Omental fat pad (tissue), 3 donors: ENCODE measurements at regions not wholly inside any gene's neighbourhood (a gene's known extent, or its start where the extent isn't known, plus 50 kb on each side); places are given as distances from the start of the nearest gene placed in this dataset.

ENCODE experiments used
- ATAC-seq: fragments of 150-250 bp; one replicate; pipeline ENCODE4 v1.9.1; 2016; ENCODE audit warnings: mild to moderate bottlenecking, moderate library complexity; ENCODE audit not compliant: low FRiP score
- DNase-seq: peaks from one replicate; pipeline ENCODE4 v3.0.0-alpha.2; 2019; ENCODE audit warnings: low spot score
- CTCF ChIP-seq, 3 donors: fragments of 450-650 bp; IDR thresholded peaks; one replicate each; pipeline ENCODE4 v1.5.1; 2016 to 2017; ENCODE audit warnings: antibody characterized with exemption in 3 of 3, mild to moderate bottlenecking in 3 of 3, moderate library complexity in 2 of 3

GRCh38 chr2:70036290-70036689, 51.0 kb upstream of the PCBP1 start:
- DNase-seq: no peak
- no peak for ATAC-seq
- no peak for TF ChIP-seq CTCF (IDR thresholded peaks at IDR 0.05)

DNA sequence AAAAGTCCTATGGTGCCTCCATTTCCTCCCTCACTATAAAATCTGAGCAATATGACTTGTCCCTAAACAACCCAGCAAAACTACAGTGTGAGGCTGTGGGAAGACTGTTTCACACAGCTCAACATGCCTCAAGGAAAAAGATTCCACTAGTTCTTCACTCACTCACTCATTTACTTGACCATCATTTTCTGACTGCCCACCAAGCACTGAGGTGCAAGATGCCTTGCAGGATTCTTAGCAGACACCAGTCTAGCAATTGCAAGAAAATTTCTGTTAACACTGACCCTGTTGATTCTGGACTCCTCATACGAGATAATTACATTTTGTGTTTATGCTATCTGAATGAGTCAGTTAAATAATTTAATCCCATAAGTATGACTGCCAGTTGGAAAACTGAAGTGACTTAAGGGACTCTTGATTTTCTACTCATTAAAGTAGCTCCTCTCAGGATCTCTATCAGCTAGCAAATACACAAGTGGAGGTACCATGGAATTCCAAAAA, 51.9 kb upstream of the PCBP1 start:
- DNase-seq: no peak
- no peak for ATAC-seq
- no peak for TF ChIP-seq CTCF (IDR thresholded peaks at IDR 0.05)

DNA sequence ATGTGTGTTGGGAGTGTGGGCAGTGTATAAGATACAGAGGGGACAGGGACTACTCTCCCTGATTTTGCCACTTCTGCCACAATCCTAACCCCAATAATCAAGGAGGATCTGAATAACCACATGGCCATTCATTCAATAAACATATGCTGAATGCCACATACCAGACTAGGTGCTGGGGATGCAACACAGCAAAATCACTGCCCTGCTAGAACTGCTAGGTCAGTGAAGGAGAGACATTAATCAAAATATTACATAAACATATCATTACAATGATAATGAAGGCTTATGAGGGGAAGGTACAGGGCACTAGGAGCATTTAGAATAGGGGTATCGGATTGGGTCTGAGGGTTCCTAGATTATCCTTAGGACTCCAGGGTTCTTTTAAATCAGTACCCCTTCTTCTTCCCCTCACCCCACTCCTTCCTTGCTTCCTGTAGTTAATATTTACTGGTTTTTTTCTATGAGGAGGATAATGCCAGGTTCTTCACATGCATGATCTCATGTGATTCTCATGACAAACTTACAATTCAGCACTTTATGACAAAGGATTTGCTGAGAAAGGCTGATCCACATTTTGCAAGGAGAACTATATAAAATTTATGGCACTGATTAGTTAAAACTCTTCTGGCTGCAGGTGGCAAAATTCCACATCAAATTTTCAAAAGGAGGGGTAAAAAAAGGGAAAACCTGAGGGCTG, 56.4 kb upstream of the PCBP1 start:
- ATAC-seq (no peak), DNase-seq (no peak)
- no peak for TF ChIP-seq CTCF (IDR thresholded peaks at IDR 0.05)

DNA sequence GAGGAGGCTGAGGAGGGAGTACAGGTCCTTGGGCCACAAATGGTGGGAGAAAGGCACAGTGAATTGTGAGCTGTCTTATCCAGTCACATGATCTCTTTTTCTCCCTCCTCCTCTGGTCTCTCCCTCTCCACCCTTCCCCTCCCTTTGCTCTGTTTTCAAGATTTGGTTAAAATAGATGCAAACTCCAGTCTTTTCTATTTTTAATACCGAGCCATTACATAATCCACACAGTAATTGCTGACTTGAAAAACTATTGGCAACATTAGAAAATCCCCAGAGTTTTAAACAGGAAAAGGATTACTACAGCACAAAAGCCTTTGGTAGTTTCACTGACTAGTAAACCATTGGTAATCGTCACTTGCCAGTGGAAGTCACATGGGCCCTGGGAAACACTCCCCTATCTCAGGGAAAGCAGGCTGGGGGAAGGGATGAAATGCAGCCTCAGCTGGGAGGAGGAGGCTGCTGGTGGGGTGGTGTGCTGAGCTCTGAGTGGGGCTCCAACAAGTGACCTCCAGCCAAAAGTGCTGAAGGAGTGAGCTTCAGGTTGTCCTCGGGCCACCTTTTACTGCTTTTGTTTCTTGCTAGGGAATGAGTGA, 57.4 kb upstream of the PCBP1 start:
- ATAC-seq: peak; percentile 69
- DNase-seq: no peak
- TF ChIP-seq CTCF (IDR thresholded peaks at IDR 0.05): no peak

DNA sequence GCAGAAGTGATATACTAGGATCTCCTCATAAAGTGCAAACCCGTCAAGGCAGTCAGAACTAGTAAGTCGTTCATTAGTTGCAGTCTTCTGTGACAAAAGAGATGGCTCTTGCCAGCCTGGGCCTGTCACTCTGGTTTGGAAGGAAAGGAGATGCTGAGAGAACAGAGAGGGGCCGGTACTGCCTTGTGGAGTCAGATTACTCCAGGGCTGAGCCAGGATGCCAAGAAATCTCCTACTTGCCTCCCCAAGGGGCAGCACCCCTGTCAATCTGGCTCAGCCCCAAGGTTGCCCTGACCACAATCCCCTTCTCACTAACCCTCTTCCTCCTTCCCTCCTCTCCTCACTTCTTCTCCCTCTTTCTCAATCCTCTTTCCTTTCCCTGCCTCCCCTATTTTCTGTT, 62.9 kb upstream of the ASPRV1 start:
- no peak for TF ChIP-seq CTCF (IDR thresholded peaks at IDR 0.05)
- no peak for ATAC-seq
- DNase-seq: no peak

DNA sequence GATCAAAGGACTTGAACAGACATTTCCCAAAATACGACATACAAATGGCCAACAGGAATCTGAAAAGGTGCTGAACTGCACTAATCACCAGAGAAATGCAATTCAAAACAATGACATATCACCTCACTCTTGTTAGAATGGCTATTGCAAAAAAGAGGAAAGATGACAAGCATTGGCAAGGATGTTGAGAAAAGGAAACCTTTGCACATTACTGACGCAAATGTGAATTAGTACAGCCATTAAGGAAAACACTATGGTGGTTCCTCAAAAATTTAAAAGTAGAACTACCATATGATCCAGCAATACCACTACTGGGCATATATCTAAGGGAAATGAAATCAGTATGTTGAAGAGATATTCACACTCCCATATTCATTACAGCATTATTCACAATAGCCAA, 57.7 kb upstream of the ASPRV1 start:
- no peak for TF ChIP-seq CTCF (IDR thresholded peaks at IDR 0.05)
- no peak for ATAC-seq
- DNase-seq: no peak

DNA sequence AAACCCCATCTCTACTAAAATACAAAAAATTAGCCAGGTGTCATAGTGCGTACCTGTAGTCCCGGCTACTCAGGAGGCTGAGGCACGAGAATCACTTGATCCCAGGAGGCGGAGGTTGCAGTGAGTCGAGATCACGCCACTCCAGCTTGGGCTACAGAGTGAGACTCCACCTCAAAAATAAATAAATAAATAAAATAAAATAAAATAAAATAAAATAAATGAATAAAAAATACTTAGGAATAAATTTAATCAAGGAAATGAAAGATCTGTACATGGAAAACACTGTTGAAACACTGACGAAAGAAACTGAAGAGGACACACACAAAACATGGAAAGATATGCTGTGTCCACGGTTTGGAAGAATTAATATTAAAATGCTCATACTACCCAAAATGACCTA, 56.5 kb upstream of the ASPRV1 start:
- DNase-seq (no peak), ATAC-seq (no peak)
- no peak for TF ChIP-seq CTCF (IDR thresholded peaks at IDR 0.05)
